Nephron (organoid): ENCODE measurements at regions not wholly inside any gene's neighbourhood (a gene's known extent, or its start where the extent isn't known, plus 50 kb on each side); places are given as distances from the start of the nearest gene placed in this dataset.

Source experiments
- H3K27ac Mint-ChIP-seq, 3 experiments: 2 replicates each; pipeline ENCODE4 v1.8.0; 2020; ENCODE audit warnings: mixed read lengths in 3 of 3, mild to moderate bottlenecking in 2 of 3, moderate library complexity in 1 of 3
- H3K27me3 Mint-ChIP-seq: 2 replicates; pipeline ENCODE4 v1.8.0; 2021; ENCODE audit warnings: low read depth, mild to moderate bottlenecking, moderate library complexity, mixed read lengths
- H3K36me3 Mint-ChIP-seq: 2 replicates; pipeline ENCODE4 v1.8.0; 2020; ENCODE audit warnings: low read depth, mixed read lengths
- H3K4me1 Mint-ChIP-seq: 2 replicates; pipeline ENCODE4 v1.8.0; 2020; ENCODE audit warnings: mixed read lengths
- H3K4me3 Mint-ChIP-seq, 3 experiments: 2 replicates each; pipeline ENCODE4 v1.8.0; 2020; ENCODE audit warnings: mild to moderate bottlenecking in 3 of 3, mixed read lengths in 3 of 3, moderate library complexity in 2 of 3
- H3K9me3 Mint-ChIP-seq: 2 replicates; pipeline ENCODE4 v1.8.0; 2020; ENCODE audit warnings: mixed read lengths
- CTCF ChIP-seq, 3 experiments: fragments of 200-600 bp; sonication (generic); IDR thresholded peaks; one replicate each; pipeline ENCODE4 v1.5.0; 2021; ENCODE audit warnings: antibody characterized with exemption in 3 of 3; ENCODE audit not compliant: unreplicated experiment in 3 of 3

- Mint-ChIP-seq H3K27me3 (peaks cover 78% of the 10 kb centered on the region), H3K27ac (no peak overlapping the region), H3K36me3 (no peaks in the 10 kb centered on the region), H3K9me3 (peaks cover 4% of the 10 kb centered on the region), H3K4me3 (no peak overlapping the region), H3K4me1 (peaks cover 4% of the 10 kb centered on the region)
- TF ChIP-seq CTCF (IDR thresholded peaks at IDR 0.05; ENCODE audit: unreplicated experiment in 3 of 3) = no peak
Observed at GRCh38 chr9:79264511-79265355, 307.0 kb upstream of the TLE4 start.

- peaks cover 4% of the 10 kb centered on the region for H3K9me3 Mint-ChIP-seq
- H3K27me3 Mint-ChIP-seq = peaks cover 63% of the 10 kb centered on the region
- H3K4me1 Mint-ChIP-seq = peaks cover 4% of the 10 kb centered on the region
- H3K27ac Mint-ChIP-seq = no peak overlapping the region
- TF ChIP-seq CTCF (IDR thresholded peaks at IDR 0.05; ENCODE audit: unreplicated experiment in 3 of 3) = no peak
- no peaks in the 10 kb centered on the region for H3K36me3 Mint-ChIP-seq
- no peak overlapping the region for H3K4me3 Mint-ChIP-seq
Observed at GRCh38 chr9:79266986-79267385, 304.8 kb upstream of the TLE4 start.

GRCh38 chr9:79268806-79269205 is 303.0 kb upstream of the TLE4 start:
- Mint-ChIP-seq H3K36me3 (no peaks in the 10 kb centered on the region), H3K4me3 (no peak overlapping the region), H3K4me1 (peaks cover 4% of the 10 kb centered on the region), H3K27me3 (peaks cover 53% of the 10 kb centered on the region), H3K27ac (no peak overlapping the region), H3K9me3 (no peaks in the 10 kb centered on the region)
- no peak for TF ChIP-seq CTCF (IDR thresholded peaks at IDR 0.05; ENCODE audit: unreplicated experiment in 3 of 3)

- Mint-ChIP-seq H3K9me3 (no peaks in the 10 kb centered on the region), H3K4me3 (no peak overlapping the region), H3K27me3 (peaks cover 32% of the 10 kb centered on the region), H3K27ac (no peak overlapping the region), H3K4me1 (no peaks in the 10 kb centered on the region), H3K36me3 (no peaks in the 10 kb centered on the region)
- no peak for TF ChIP-seq CTCF (IDR thresholded peaks at IDR 0.05; ENCODE audit: unreplicated experiment in 3 of 3)
Observed at GRCh38 chr9:79273311-79273710, 298.5 kb upstream of the TLE4 start.

GRCh38 chr9:79279356-79279755 is 292.4 kb upstream of the TLE4 start:
- Mint-ChIP-seq H3K27ac (no peak overlapping the region), H3K9me3 (no peaks in the 10 kb centered on the region)
- TF ChIP-seq CTCF (IDR thresholded peaks at IDR 0.05; ENCODE audit: unreplicated experiment in 3 of 3) = no peak

GRCh38 chr9:79280691-79281090 is 291.1 kb upstream of the TLE4 start:
- no peak overlapping the region for H3K4me3 Mint-ChIP-seq
- no peak for TF ChIP-seq CTCF (IDR thresholded peaks at IDR 0.05; ENCODE audit: unreplicated experiment in 3 of 3)
- H3K27me3 Mint-ChIP-seq = peaks cover 17% of the 10 kb centered on the region
- H3K4me1 Mint-ChIP-seq = no peaks in the 10 kb centered on the region
- H3K9me3 Mint-ChIP-seq = no peaks in the 10 kb centered on the region
- H3K36me3 Mint-ChIP-seq = no peaks in the 10 kb centered on the region
- no peak overlapping the region for H3K27ac Mint-ChIP-seq

More at GRCh38 chr9:79279356-79279755, 292.4 kb upstream of the TLE4 start:
- Mint-ChIP-seq H3K27me3 (peaks cover 28% of the 10 kb centered on the region), H3K36me3 (no peaks in the 10 kb centered on the region), H3K4me3 (no peak overlapping the region), H3K4me1 (no peaks in the 10 kb centered on the region)
